Activated CD4-positive, CD25-positive, alpha-beta regulatory T cell treated with anti-CD3 and anti-CD28 coated beads, Interleukin-2, amount 50 U/mL, for 24 hours (primary cell): ENCODE measurements at regions not wholly inside any gene's neighbourhood (a gene's known extent, or its start where the extent isn't known, plus 50 kb on each side); places are given as distances from the start of the nearest gene placed in this dataset.
"Not testable (repeated sequence)": the region's sequence is repeated elsewhere in the genome, so short reads cannot be mapped to it uniquely, and the experiment has no call there.

Experiments
- ATAC-seq, 2 donors: fragments of 150-1000 bp; cut with Tn5 transposase; one replicate each; pipeline ENCODE4 v1.10.0; 2021; ENCODE audit warnings: mild to moderate bottlenecking in 1 of 2, moderate library complexity in 1 of 2

GRCh38 chr4:147255268-147255667 is 225.6 kb upstream of the EDNRA start:
- not testable (repeated sequence) for ATAC-seq

GRCh38 chr4:147259271-147259670 is 221.6 kb upstream of the EDNRA start:
- ATAC-seq = not testable (repeated sequence)

GRCh38 chr4:147284256-147284835 is 196.6 kb upstream of the EDNRA start:
- ATAC-seq = no peak

GRCh38 chr4:147284935-147285334 is 196.0 kb upstream of the EDNRA start:
- no peak for ATAC-seq

GRCh38 chr4:147285751-147286150 is 195.1 kb upstream of the EDNRA start:
- ATAC-seq = no peak

GRCh38 chr4:147286846-147287587 is 193.9 kb upstream of the EDNRA start:
- ATAC-seq = no peak

- ATAC-seq = no peak
Measured at GRCh38 chr4:147287588-147287890, 193.4 kb upstream of the EDNRA start.

GRCh38 chr4:147288512-147288911 is 192.4 kb upstream of the EDNRA start:
- no peak for ATAC-seq

GRCh38 chr4:147289181-147289580 is 191.7 kb upstream of the EDNRA start:
- ATAC-seq = no peak

GRCh38 chr4:147292604-147293313 is 188.1 kb upstream of the EDNRA start:
- not testable (repeated sequence) for ATAC-seq

- ATAC-seq = not testable (repeated sequence)
Measured at GRCh38 chr4:147293314-147293677, 187.6 kb upstream of the EDNRA start.

- no peak for ATAC-seq
Measured at GRCh38 chr4:147299205-147299604, 181.7 kb upstream of the EDNRA start.

GRCh38 chr4:147303174-147303872 is 177.6 kb upstream of the EDNRA start:
- ATAC-seq = no peak

- ATAC-seq = no peak
Measured at GRCh38 chr4:147303873-147304229, 177.0 kb upstream of the EDNRA start.

GRCh38 chr4:147307896-147308674 is 172.8 kb upstream of the EDNRA start:
- ATAC-seq = no peak

- ATAC-seq = no peak
Measured at GRCh38 chr4:147309434-147309833, 171.5 kb upstream of the EDNRA start.

- no peak for ATAC-seq
Measured at GRCh38 chr4:147310312-147310711, 170.6 kb upstream of the EDNRA start.

- ATAC-seq = no peak
Measured at GRCh38 chr4:147311956-147312355, 168.9 kb upstream of the EDNRA start.

GRCh38 chr4:147312376-147313046 is 168.4 kb upstream of the EDNRA start:
- no peak for ATAC-seq

GRCh38 chr4:147313108-147313507 is 167.8 kb upstream of the EDNRA start:
- no peak for ATAC-seq

GRCh38 chr4:147318586-147318985 is 162.3 kb upstream of the EDNRA start:
- no peak for ATAC-seq

- ATAC-seq = no peak
Measured at GRCh38 chr4:147325571-147325981, 155.3 kb upstream of the EDNRA start.
